Neutrophil (primary cell): ENCODE measurements at regions not wholly inside any gene's neighbourhood (a gene's known extent, or its start where the extent isn't known, plus 50 kb on each side); places are given as distances from the start of the nearest gene placed in this dataset.

Experiments
- H3K27ac ChIP-seq: fragments of 200-600 bp; sonication (generic); 2 replicates; pipeline ENCODE4 v1.5.1; 2016; ENCODE audit warnings: mild to moderate bottlenecking, moderate library complexity
- H3K27me3 ChIP-seq: fragments of 200-600 bp; sonication (generic); 2 replicates; pipeline ENCODE4 v1.6.0; 2016; ENCODE audit warnings: mild to moderate bottlenecking
- H3K36me3 ChIP-seq: fragments of 200-600 bp; sonication (generic); 2 replicates; pipeline ENCODE4 v1.5.1; 2017
- H3K4me1 ChIP-seq, 2 experiments: fragments of 200-600 bp in 1 of 2; sonication (generic) in 1 of 2; 1 replicate in 1 of 2; 2 replicates in 1 of 2; pipeline versions ENCODE4 v1.5.1 to v1.6.1; 2013 to 2016; ENCODE audit warnings: low read depth in 1 of 2, low read length in 1 of 2, mild to moderate bottlenecking in 1 of 2, moderate library complexity in 1 of 2; ENCODE audit not compliant: control insufficient read depth in 1 of 2, insufficient read depth in 1 of 2
- H3K4me3 ChIP-seq, 2 experiments: fragments of 200-600 bp in 1 of 2; sonication (generic) in 1 of 2; 1 replicate in 1 of 2; 2 replicates in 1 of 2; pipeline ENCODE4 v1.5.1; 2013 to 2016; ENCODE audit warnings: low read depth in 1 of 2, low read length in 1 of 2, mild to moderate bottlenecking in 1 of 2, moderate library complexity in 1 of 2
- H3K9me3 ChIP-seq: fragments of 200-600 bp; sonication (generic); 2 replicates; pipeline ENCODE4 v1.5.1; 2016
- CTCF ChIP-seq: fragments of 200-600 bp; sonication (generic); IDR thresholded peaks from 2 replicates; pipeline ENCODE4 v1.5.1; 2016; ENCODE audit warnings: antibody characterized with exemption

- Histone ChIP-seq H3K4me1 (peaks cover 11 to 13% of the 10 kb centered on the region in 2 experiments), H3K4me3 (no peak overlapping the region), H3K27me3 (no peaks in the 10 kb centered on the region), H3K36me3 (no peaks in the 10 kb centered on the region), H3K9me3 (no peaks in the 10 kb centered on the region), H3K27ac (no peak overlapping the region)
- no peak for TF ChIP-seq CTCF
These were observed 65.0 kb upstream of the ABL1 start for GRCh38 chr9:130770093-130770492.

GRCh38 chr9:130770679-130771442 is 64.2 kb upstream of the ABL1 start:
- H3K4me1 ChIP-seq, result peaks cover 10 to 11% of the 10 kb centered on the region in 2 experiments
- H3K9me3 ChIP-seq, result no peaks in the 10 kb centered on the region
- no peaks in the 10 kb centered on the region for H3K36me3 ChIP-seq
- no peak overlapping the region for H3K27ac ChIP-seq
- no peak for TF ChIP-seq CTCF
- H3K27me3 ChIP-seq, result no peaks in the 10 kb centered on the region
- H3K4me3 ChIP-seq, result no peak overlapping the region

GRCh38 chr9:130772185-130772584 is 62.9 kb upstream of the ABL1 start:
- peaks cover 10 to 11% of the 10 kb centered on the region in 2 experiments for H3K4me1 ChIP-seq
- H3K36me3 ChIP-seq, result no peaks in the 10 kb centered on the region
- H3K27me3 ChIP-seq, result no peaks in the 10 kb centered on the region
- H3K4me3 ChIP-seq, result no peak overlapping the region
- no peak overlapping the region for H3K27ac ChIP-seq
- no peak for TF ChIP-seq CTCF
- H3K9me3 ChIP-seq, result no peaks in the 10 kb centered on the region

- Histone ChIP-seq H3K4me3 (no peak overlapping the region), H3K27ac (no peak overlapping the region), H3K36me3 (no peaks in the 10 kb centered on the region), H3K27me3 (no peaks in the 10 kb centered on the region), H3K9me3 (no peaks in the 10 kb centered on the region), H3K4me1 (no peaks in the 10 kb centered on the region)
- TF ChIP-seq CTCF, result no peak
These were observed 60.9 kb upstream of the ABL1 start for GRCh38 chr9:130774183-130774582.

GRCh38 chr9:130775336-130775991 is 59.6 kb upstream of the ABL1 start:
- no peaks in the 10 kb centered on the region for H3K9me3 ChIP-seq
- H3K27me3 ChIP-seq, result no peaks in the 10 kb centered on the region
- TF ChIP-seq CTCF, result no peak
- H3K36me3 ChIP-seq, result no peaks in the 10 kb centered on the region
- H3K27ac ChIP-seq, result no peak overlapping the region
- no peaks in the 10 kb centered on the region for H3K4me1 ChIP-seq
- no peak overlapping the region for H3K4me3 ChIP-seq
